ENCODE measurements at regions not wholly inside any gene's neighbourhood (a gene's known extent, or its start where the extent isn't known, plus 50 kb on each side); places are given as distances from the start of the nearest gene placed in this dataset.

GRCh38 chr13:105670179-105670990 is 865.1 kb downstream of the EFNB2 start:
- TF ChIP-seq CTCF (IDR thresholded peaks at IDR 0.05; ENCODE audit: low read length) (no peak), EZH2 (IDR thresholded peaks at IDR 0.05; ENCODE audit: borderline replicate concordance, low read length) (no peak)
